Tibial artery (tissue), 4 donors: ENCODE measurements at regions not wholly inside any gene's neighbourhood (a gene's known extent, or its start where the extent isn't known, plus 50 kb on each side); places are given as distances from the start of the nearest gene placed in this dataset.
"Not testable (repeated sequence)": the region's sequence is repeated elsewhere in the genome, so short reads cannot be mapped to it uniquely, and the experiment has no call there.

Experiments used
- DNase-seq, 2 donors: peaks; one replicate each; pipeline ENCODE4 v3.0.0-alpha.2; 2019
- H3K27ac ChIP-seq, 2 donors: fragments of 200-600 bp; sonication (generic) in 1 of 2; 1 replicate in 1 of 2; 2 replicates in 1 of 2; pipeline ENCODE4 v1.5.1; 2018 to 2019; ENCODE audit warnings: mild to moderate bottlenecking in 1 of 2
- H3K27me3 ChIP-seq, 2 donors: fragments of 200-600 bp; sonication (generic) in 1 of 2; one replicate each; pipeline versions ENCODE4 v1.5.1 to v1.6.0; 2016 to 2019
- H3K36me3 ChIP-seq, 3 donors: fragments of 200-600 bp; sonication (generic) in 2 of 3; one replicate each; pipeline ENCODE4 v1.5.1; 2016 to 2019; ENCODE audit warnings: mild to moderate bottlenecking in 2 of 3
- H3K4me1 ChIP-seq, 4 donors: fragments of 200-600 bp; sonication (generic) in 2 of 4; 1 replicate in 3 of 4; 2 replicates in 1 of 4; pipeline ENCODE4 v1.5.1; 2016 to 2019
- H3K4me3 ChIP-seq, 2 donors: fragments of 200-600 bp; sonication (generic) in 1 of 2; 1 replicate in 1 of 2; 2 replicates in 1 of 2; pipeline ENCODE4 v1.5.1; 2018 to 2019; ENCODE audit warnings: mild to moderate bottlenecking in 2 of 2
- H3K9me3 ChIP-seq, 3 donors: fragments of 200-600 bp; sonication (generic) in 1 of 3; one replicate each; pipeline ENCODE4 v1.5.1; 2016 to 2019
- CTCF ChIP-seq, 2 experiments: fragments of 200-600 bp in 1 of 2; fragments of 450-650 bp in 1 of 2; IDR thresholded peaks; one replicate each; pipeline ENCODE4 v1.5.1; 2017 to 2019; ENCODE audit warnings: antibody characterized with exemption in 2 of 2, mild to moderate bottlenecking in 1 of 2, moderate library complexity in 1 of 2
- intact Hi-C: fragments of 100-400 bp; cut with DNase I; formaldehyde crosslinking; loops from one replicate; pipeline ENCODE4 v1.15.0; 2023; ENCODE audit warnings: low total_unique reads

DNA sequence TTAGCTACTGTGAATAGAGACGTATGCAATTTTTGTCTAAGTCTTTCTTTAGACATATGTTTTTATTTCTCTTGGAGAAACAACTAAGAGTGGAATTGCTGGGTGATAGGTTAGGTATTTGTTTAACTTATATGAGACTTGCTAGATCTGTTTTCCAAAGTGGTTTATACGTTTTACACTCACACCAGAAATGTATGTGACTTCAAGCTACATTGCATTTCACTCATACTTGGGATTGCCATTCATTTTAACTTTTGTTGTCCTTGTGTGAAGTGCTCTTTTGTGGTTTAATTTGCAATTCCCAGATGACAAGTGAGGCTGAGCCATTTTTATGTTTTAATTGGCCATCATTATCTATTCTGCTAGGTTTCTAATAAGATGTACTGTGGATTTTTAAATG, 817.2 kb downstream of the GLUD2 start:
- DNase-seq = no peak
- Histone ChIP-seq H3K4me1 (no peaks in the 10 kb centered on the region), H3K27me3 (no peaks in the 10 kb centered on the region), H3K4me3 (no peak overlapping the region), H3K9me3 (no peaks in the 10 kb centered on the region), H3K36me3 (no peaks in the 10 kb centered on the region), H3K27ac (no peak overlapping the region)
- TF ChIP-seq CTCF (IDR thresholded peaks at IDR 0.05) = no peak
- intact Hi-C loops = no loop called here

- Histone ChIP-seq H3K4me3 (no peak overlapping the region), H3K9me3 (no peaks in the 10 kb centered on the region), H3K27ac (no peak overlapping the region), H3K36me3 (no peaks in the 10 kb centered on the region), H3K27me3 (no peaks in the 10 kb centered on the region), H3K4me1 (no peaks in the 10 kb centered on the region)
- TF ChIP-seq CTCF (IDR thresholded peaks at IDR 0.05) = no peak
- intact Hi-C loops = no loop called here
- DNase-seq = no peak
These were observed 822.6 kb downstream of the GLUD2 start for GRCh38 chrX:121869876-121870477.

DNA sequence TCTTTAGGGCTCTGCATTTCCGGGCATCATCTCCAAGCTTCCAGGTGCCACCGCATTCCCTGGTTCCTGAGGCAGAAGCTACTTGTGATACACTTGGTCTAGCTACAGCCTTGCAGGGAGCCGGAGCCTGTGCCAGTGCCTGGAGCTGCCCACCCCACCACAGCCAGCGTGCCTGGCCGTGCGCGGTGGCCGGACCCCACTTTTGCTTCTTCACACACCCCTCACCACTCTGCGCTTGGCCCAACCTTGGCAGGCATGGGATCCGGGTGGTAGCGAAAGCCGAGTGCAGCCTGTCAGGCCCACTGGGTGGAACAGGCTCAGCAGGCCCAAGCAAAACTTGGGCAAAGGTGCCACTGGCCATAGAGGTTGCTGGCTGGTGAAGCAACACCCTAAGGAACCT, 823.7 kb downstream of the GLUD2 start:
- no peaks in the 10 kb centered on the region for H3K4me1 ChIP-seq
- H3K27me3 ChIP-seq = no peaks in the 10 kb centered on the region
- no peak for DNase-seq
- no peak for TF ChIP-seq CTCF (IDR thresholded peaks at IDR 0.05)
- no peak overlapping the region for H3K4me3 ChIP-seq
- no peaks in the 10 kb centered on the region for H3K36me3 ChIP-seq
- H3K27ac ChIP-seq = no peak overlapping the region
- intact Hi-C loops = no loop called here
- no peaks in the 10 kb centered on the region for H3K9me3 ChIP-seq

DNA sequence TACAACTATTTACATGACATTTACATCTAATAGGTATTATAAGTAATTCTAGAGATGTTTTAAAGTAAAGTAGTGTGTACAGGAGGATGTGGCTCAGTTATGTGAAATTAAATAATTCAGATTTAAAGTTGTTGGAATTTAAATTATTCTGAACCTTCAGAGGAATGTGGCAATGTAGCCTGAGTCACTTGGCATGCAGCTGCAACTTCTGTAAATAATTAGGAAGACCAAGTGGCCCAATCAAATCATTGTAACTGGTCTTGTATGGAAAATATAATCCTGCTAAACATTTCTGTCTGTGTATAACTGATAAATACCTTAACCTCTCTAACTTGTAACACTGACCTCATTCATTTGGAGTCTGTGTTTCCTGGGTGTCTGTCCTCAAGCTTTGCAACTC, 828.9 kb downstream of the GLUD2 start:
- no peaks in the 10 kb centered on the region for H3K27me3 ChIP-seq
- H3K9me3 ChIP-seq = no peaks in the 10 kb centered on the region
- H3K36me3 ChIP-seq = no peaks in the 10 kb centered on the region
- H3K27ac ChIP-seq = no peak overlapping the region
- no peaks in the 10 kb centered on the region for H3K4me1 ChIP-seq
- H3K4me3 ChIP-seq = no peak overlapping the region
- TF ChIP-seq CTCF (IDR thresholded peaks at IDR 0.05) = no peak
- no peak for DNase-seq
- intact Hi-C loops = no loop called here

GRCh38 chrX:121877337-121877736, 829.9 kb downstream of the GLUD2 start:
- H3K27ac ChIP-seq, H3K27me3 ChIP-seq, H3K4me1 ChIP-seq, intact Hi-C loops, H3K4me3 ChIP-seq, H3K36me3 ChIP-seq, H3K9me3 ChIP-seq, DNase-seq: not testable (repeated sequence)

DNA sequence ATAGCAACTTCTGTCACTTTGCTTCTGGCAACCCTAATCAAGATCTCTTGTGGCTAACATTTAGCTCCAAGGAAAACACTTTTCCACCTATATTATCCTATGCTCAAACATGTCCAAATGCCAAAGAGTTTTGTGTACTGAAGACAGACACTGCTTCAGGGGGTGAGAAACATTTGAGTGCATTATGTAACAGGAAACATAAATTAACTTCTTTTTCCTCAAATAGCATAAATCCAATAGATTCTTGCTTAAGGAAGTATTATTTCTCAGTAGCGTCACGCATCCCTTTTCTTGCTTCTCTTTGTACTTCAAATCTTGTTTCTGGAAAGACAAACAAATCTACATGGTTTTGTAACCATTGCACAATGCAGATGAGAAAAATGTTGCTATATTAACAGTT, 839.1 kb downstream of the GLUD2 start:
- Histone ChIP-seq H3K4me3 (no peak overlapping the region), H3K36me3 (no peaks in the 10 kb centered on the region), H3K9me3 (no peaks in the 10 kb centered on the region), H3K27ac (no peak overlapping the region), H3K27me3 (no peaks in the 10 kb centered on the region), H3K4me1 (no peaks in the 10 kb centered on the region)
- DNase-seq = no peak
- intact Hi-C loops = no loop called here
- no peak for TF ChIP-seq CTCF (IDR thresholded peaks at IDR 0.05)
